HG03103 (cell line): ENCODE measurements at regions not wholly inside any gene's neighbourhood (a gene's known extent, or its start where the extent isn't known, plus 50 kb on each side); places are given as distances from the start of the nearest gene placed in this dataset.
"Not testable (repeated sequence)": the region's sequence is repeated elsewhere in the genome, so short reads cannot be mapped to it uniquely, and the experiment has no call there.

Experiments
- ATAC-seq: cut with Tn5 transposase; IDR thresholded peaks from one replicate; pipeline ENCODE4 v1.9.1; 2021; ENCODE audit warnings: low read depth; ENCODE audit not compliant: unreplicated experiment

GRCh38 chr7:17436126-17436525 lies 137.7 kb downstream of the AHR start:
- ATAC-seq, result no peak

- ATAC-seq, result no peak
Observed at GRCh38 chr7:17437586-17437985, 139.1 kb downstream of the AHR start.

GRCh38 chr7:17440025-17440784 lies 141.8 kb downstream of the AHR start:
- ATAC-seq, result not testable (repeated sequence)

- ATAC-seq, result no peak
Observed at GRCh38 chr7:17440831-17441230, 142.4 kb downstream of the AHR start.

GRCh38 chr7:17441557-17441956 lies 143.1 kb downstream of the AHR start:
- no peak for ATAC-seq

GRCh38 chr7:17444151-17444550 lies 145.7 kb downstream of the AHR start:
- ATAC-seq, result no peak

- no peak for ATAC-seq
Observed at GRCh38 chr7:17444673-17445072, 146.2 kb downstream of the AHR start.

GRCh38 chr7:17446340-17446739 lies 147.9 kb downstream of the AHR start:
- no peak for ATAC-seq

GRCh38 chr7:17447728-17448478 lies 149.5 kb downstream of the AHR start:
- no peak for ATAC-seq

GRCh38 chr7:17448479-17449423 lies 150.3 kb downstream of the AHR start:
- no peak for ATAC-seq

GRCh38 chr7:17456541-17456940 lies 158.1 kb downstream of the AHR start:
- no peak for ATAC-seq

GRCh38 chr7:17460001-17460400 lies 161.5 kb downstream of the AHR start:
- no peak for ATAC-seq

GRCh38 chr7:17460665-17461064 lies 162.2 kb downstream of the AHR start:
- no peak for ATAC-seq

GRCh38 chr7:17462131-17462631 lies 163.7 kb downstream of the AHR start:
- ATAC-seq, result no peak

- ATAC-seq, result no peak
Observed at GRCh38 chr7:17463511-17464085, 165.1 kb downstream of the AHR start.

GRCh38 chr7:17466216-17466615 lies 167.8 kb downstream of the AHR start:
- ATAC-seq, result no peak

GRCh38 chr7:17467386-17467945 lies 169.0 kb downstream of the AHR start:
- no peak for ATAC-seq

- ATAC-seq, result no peak
Observed at GRCh38 chr7:17471325-17471724, 172.9 kb downstream of the AHR start.

GRCh38 chr7:17472518-17472917 lies 174.1 kb downstream of the AHR start:
- ATAC-seq, result no peak

- peak; percentile 51 for ATAC-seq
Observed at GRCh38 chr7:17472939-17473338, 174.5 kb downstream of the AHR start.
